ENCODE measurements at regions not wholly inside any gene's neighbourhood (a gene's known extent, or its start where the extent isn't known, plus 50 kb on each side); places are given as distances from the start of the nearest gene placed in this dataset.

GRCh38 chr5:106959387-106959786, 711.4 kb downstream of the EFNA5 start:
- no peaks in the 10 kb centered on the region for H3K36me3 ChIP-seq (ENCODE audit: control insufficient read depth, insufficient read depth, low read length)
- POLR2A ChIA-PET (ENCODE audit: unreplicated experiment) = no interaction called here
- no peak overlapping the region for H3K56ac ChIP-seq (ENCODE audit: extremely low read depth, insufficient read depth, low read length)
- no peaks in the 10 kb centered on the region for H3K9me1 ChIP-seq (ENCODE audit: insufficient read depth, low read length)
- no peak overlapping the region for H2AFZ ChIP-seq (replicated peaks; ENCODE audit: low read length, poor library complexity)
- DNase-seq = no peak
- no peak overlapping the region for H2AK5ac ChIP-seq (ENCODE audit: low read depth, low read length)
- H3K79me1 ChIP-seq (ENCODE audit: low read depth in 1 of 2, low read length in 2 of 2) = no peaks in the 10 kb centered on the region
- H4K91ac ChIP-seq (ENCODE audit: insufficient read depth, low read depth, low read length) = no peak overlapping the region
- H3K4me1 ChIP-seq (ENCODE audit: control insufficient read depth, insufficient read depth, low read length) = no peaks in the 10 kb centered on the region
- H4K5ac ChIP-seq (ENCODE audit: low read depth, low read length) = no peak overlapping the region
- H3K9ac ChIP-seq (ENCODE audit: low read depth, low read length) = no peak overlapping the region
- CTCF ChIA-PET = no interaction called here
- dilution Hi-C loops (cut with HindIII; ENCODE audit: low sequenced_read_pairs, unreplicated experiment) = no loop called here
- in situ Hi-C loops (cut with MboI; ENCODE audit: low sequenced_read_pairs) = no loop called here
- H3K14ac ChIP-seq (replicated peaks; ENCODE audit: low read depth, low read length) = no peak overlapping the region
- no peak overlapping the region for H4K8ac ChIP-seq (ENCODE audit: low read depth in 2 of 2, low read length in 2 of 2)
- H2BK15ac ChIP-seq (ENCODE audit: low read depth, low read length) = no peak overlapping the region
- TF ChIP-seq MXI1 (IDR thresholded peaks at IDR 0.05; ENCODE audit: borderline replicate concordance, low read depth, low read length) = no peak
- TF ChIP-seq RFX5 (IDR thresholded peaks at IDR 0.05; ENCODE audit: low read depth, low read length) = no peak
- no peak for TF ChIP-seq CEBPB (IDR thresholded peaks at IDR 0.05; ENCODE audit: low read depth, low read length)
- TF ChIP-seq RCOR1 (IDR thresholded peaks at IDR 0.05; ENCODE audit: insufficient replicate concordance, low read length) = no peak
- no peak for TF ChIP-seq POLR2A (IDR thresholded peaks at IDR 0.05; ENCODE audit: low read depth, low read length)
- TF ChIP-seq SMC3 (IDR thresholded peaks at IDR 0.05; ENCODE audit: low read depth, low read length) = no peak
- TF ChIP-seq USF2 (IDR thresholded peaks at IDR 0.05; ENCODE audit: low read depth, low read length) = no peak
- no peak for TF ChIP-seq BHLHE40 (IDR thresholded peaks at IDR 0.05; ENCODE audit: low read depth, low read length)
- TF ChIP-seq MAZ (IDR thresholded peaks at IDR 0.05; ENCODE audit: borderline replicate concordance, low read depth, low read length) = no peak
- WGBS, 2 experiments (ENCODE audit: extremely low coverage in 2 of 2, insufficient read length in 1 of 2) = no CpG with 5 or more reads among the region's 2 CpGs
- H3K27me3 ChIP-seq (ENCODE audit: control insufficient read depth, insufficient read depth, low read length) = no peaks in the 10 kb centered on the region
- H3K4me3 ChIP-seq (ENCODE audit: insufficient read depth, low read depth, low read length) = no peak overlapping the region
- H2AK9ac ChIP-seq (replicated peaks; ENCODE audit: low read depth, low read length, poor library complexity) = no peak overlapping the region
- H3K4ac ChIP-seq (ENCODE audit: low read depth, low read length) = no peak overlapping the region
- H2BK5ac ChIP-seq (ENCODE audit: low read depth, low read length, poor library complexity, severe bottlenecking) = no peak overlapping the region
- H3K4me2 ChIP-seq (ENCODE audit: low read depth, low read length) = no peak overlapping the region
- H3K9me3 ChIP-seq (ENCODE audit: control insufficient read depth, insufficient read depth, low read length) = no peaks in the 10 kb centered on the region
- H2BK120ac ChIP-seq (ENCODE audit: low read depth, low read length) = no peak overlapping the region
- intact Hi-C loops (cut with micrococcal nuclease) = no loop called here
- no peaks in the 10 kb centered on the region for H4K20me1 ChIP-seq (ENCODE audit: insufficient read depth, low read length)
- no peak overlapping the region for H3K27ac ChIP-seq (ENCODE audit: insufficient read depth, low read length)
- no peak overlapping the region for H3K18ac ChIP-seq (ENCODE audit: low read depth, low read length)
- ATAC-seq (ENCODE audit: low read depth) = no peak
- no peak overlapping the region for H3K23ac ChIP-seq (ENCODE audit: low read depth, low read length)
- no TSS peak for BruUV-seq (replicated peaks)
- H2BK20ac ChIP-seq (ENCODE audit: low read depth, low read length) = no peak overlapping the region

Data from IMR-90 (cell line).